ENCODE measurements at regions not wholly inside any gene's neighbourhood (a gene's known extent, or its start where the extent isn't known, plus 50 kb on each side); places are given as distances from the start of the nearest gene placed in this dataset.

GRCh38 chr21:35814858-35815619 lies 245.3 kb downstream of the SETD4 start:
- ChIA-PET POLR2A (interaction anchor here (0.6 kb wide), 1 partner anchor 898 kb away, joined by 3 read pairs; no protein-coding TSS in a partner anchor), CTCF (interaction anchor here (0.6 kb wide), 1 partner anchor 117 kb away, joined by 5 read pairs; no protein-coding TSS in a partner anchor)
- DNase-seq (ENCODE audit: unreplicated experiment) = no peak
- Mint-ChIP-seq H3K27me3 (ENCODE audit: insufficient read depth, unreplicated experiment) (no peaks in the 10 kb centered on the region), H3K27ac (ENCODE audit: low read depth, unreplicated experiment) (no peak overlapping the region), H3K9me3 (ENCODE audit: unreplicated experiment) (no peaks in the 10 kb centered on the region), H3K4me3 (ENCODE audit: unreplicated experiment) (no peak overlapping the region), H3K36me3 (ENCODE audit: insufficient read depth, unreplicated experiment) (no peaks in the 10 kb centered on the region), H3K4me1 (ENCODE audit: insufficient read depth, unreplicated experiment) (no peaks in the 10 kb centered on the region)
- intact Hi-C loops (cut with micrococcal nuclease) = no loop called here
- TF ChIP-seq, protein P1, sequence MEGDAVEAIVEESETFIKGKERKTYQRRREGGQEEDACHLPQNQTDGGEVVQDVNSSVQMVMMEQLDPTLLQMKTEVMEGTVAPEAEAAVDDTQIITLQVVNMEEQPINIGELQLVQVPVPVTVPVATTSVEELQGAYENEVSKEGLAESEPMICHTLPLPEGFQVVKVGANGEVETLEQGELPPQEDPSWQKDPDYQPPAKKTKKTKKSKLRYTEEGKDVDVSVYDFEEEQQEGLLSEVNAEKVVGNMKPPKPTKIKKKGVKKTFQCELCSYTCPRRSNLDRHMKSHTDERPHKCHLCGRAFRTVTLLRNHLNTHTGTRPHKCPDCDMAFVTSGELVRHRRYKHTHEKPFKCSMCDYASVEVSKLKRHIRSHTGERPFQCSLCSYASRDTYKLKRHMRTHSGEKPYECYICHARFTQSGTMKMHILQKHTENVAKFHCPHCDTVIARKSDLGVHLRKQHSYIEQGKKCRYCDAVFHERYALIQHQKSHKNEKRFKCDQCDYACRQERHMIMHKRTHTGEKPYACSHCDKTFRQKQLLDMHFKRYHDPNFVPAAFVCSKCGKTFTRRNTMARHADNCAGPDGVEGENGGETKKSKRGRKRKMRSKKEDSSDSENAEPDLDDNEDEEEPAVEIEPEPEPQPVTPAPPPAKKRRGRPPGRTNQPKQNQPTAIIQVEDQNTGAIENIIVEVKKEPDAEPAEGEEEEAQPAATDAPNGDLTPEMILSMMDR (IDR thresholded peaks at IDR 0.05; ENCODE audit: unreplicated experiment) = no peak
- BruUV-seq (replicated peaks) = no TSS peak

DNA sequence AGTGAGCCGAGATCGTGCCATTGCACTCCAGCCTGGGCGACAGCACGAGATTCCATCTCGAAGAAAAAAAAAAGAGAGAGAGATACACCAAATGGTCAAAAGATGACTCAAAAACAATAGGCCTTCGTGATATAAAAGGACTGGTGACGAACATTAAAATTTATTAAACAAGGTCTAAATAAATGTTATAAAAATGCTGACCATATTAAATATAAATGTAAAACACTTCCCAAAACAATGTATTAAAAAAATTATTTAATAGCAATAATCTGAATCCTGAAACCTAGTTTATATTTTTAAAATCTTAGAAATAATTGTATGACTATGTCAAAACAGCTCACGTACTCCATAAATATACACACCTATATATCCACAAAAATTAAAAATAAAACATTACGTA lies 247.6 kb downstream of the SETD4 start:
- no peak for DNase-seq (ENCODE audit: unreplicated experiment)
- Mint-ChIP-seq H3K27me3 (ENCODE audit: insufficient read depth, unreplicated experiment) (no peaks in the 10 kb centered on the region), H3K4me1 (ENCODE audit: insufficient read depth, unreplicated experiment) (no peaks in the 10 kb centered on the region), H3K36me3 (ENCODE audit: insufficient read depth, unreplicated experiment) (no peaks in the 10 kb centered on the region), H3K4me3 (ENCODE audit: unreplicated experiment) (no peak overlapping the region), H3K27ac (ENCODE audit: low read depth, unreplicated experiment) (no peak overlapping the region), H3K9me3 (ENCODE audit: unreplicated experiment) (no peaks in the 10 kb centered on the region)
- intact Hi-C loops (cut with micrococcal nuclease) = no loop called here
- ChIA-PET CTCF (interaction anchor here (0.6 to 0.8 kb wide), 2 partner anchors 12 to 933 kb away, joined by 3 read pairs; no protein-coding TSS in a partner anchor), POLR2A (no interaction called here)
- TF ChIP-seq, protein P1 (IDR thresholded peaks at IDR 0.05; ENCODE audit: unreplicated experiment) = no peak
- BruUV-seq (replicated peaks) = no TSS peak

GRCh38 chr21:35811191-35811806 lies 249.0 kb downstream of the SETD4 start:
- no peaks in the 10 kb centered on the region for H3K36me3 Mint-ChIP-seq (ENCODE audit: insufficient read depth, unreplicated experiment)
- no peaks in the 10 kb centered on the region for H3K4me1 Mint-ChIP-seq (ENCODE audit: insufficient read depth, unreplicated experiment)
- no peak for DNase-seq (ENCODE audit: unreplicated experiment)
- intact Hi-C loops (cut with micrococcal nuclease) = no loop called here
- H3K27me3 Mint-ChIP-seq (ENCODE audit: insufficient read depth, unreplicated experiment) = no peaks in the 10 kb centered on the region
- no peak overlapping the region for H3K27ac Mint-ChIP-seq (ENCODE audit: low read depth, unreplicated experiment)
- H3K9me3 Mint-ChIP-seq (ENCODE audit: unreplicated experiment) = no peaks in the 10 kb centered on the region
- POLR2A ChIA-PET = interaction anchor here (0.6 kb wide), 1 partner anchor 14 kb away, joined by 3 read pairs; no protein-coding TSS in a partner anchor
- H3K4me3 Mint-ChIP-seq (ENCODE audit: unreplicated experiment) = no peak overlapping the region
- CTCF ChIA-PET = no interaction called here
- TF ChIP-seq, protein P1 (IDR thresholded peaks at IDR 0.05; ENCODE audit: unreplicated experiment) = no peak
- BruUV-seq (replicated peaks) = no TSS peak

DNA sequence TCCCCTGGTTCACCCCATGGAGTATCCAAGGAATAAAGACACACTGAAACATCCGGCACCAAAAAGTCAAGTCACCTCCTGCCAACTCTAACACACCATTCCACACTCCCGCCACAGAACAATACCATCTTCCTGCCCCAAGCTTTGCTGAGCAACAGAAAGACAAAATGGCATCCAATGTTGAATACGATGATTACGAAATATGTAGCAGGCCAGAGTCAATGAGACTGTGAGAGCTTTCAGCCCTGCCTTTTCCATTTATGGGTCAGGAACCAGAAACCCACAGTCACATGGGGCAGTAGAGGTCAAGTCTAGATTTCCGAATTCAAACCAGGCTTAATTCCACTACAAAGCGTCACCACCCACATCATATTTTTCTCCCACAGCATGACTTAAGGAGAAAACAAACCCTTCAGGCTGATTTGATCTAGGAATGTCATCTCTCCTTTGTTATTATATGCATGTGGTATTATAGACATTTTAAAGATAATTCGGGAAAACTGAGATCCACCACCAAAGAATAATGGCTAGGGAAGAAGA lies 249.8 kb downstream of the SETD4 start:
- POLR2A ChIA-PET = no interaction called here
- Mint-ChIP-seq H3K9me3 (ENCODE audit: unreplicated experiment) (no peaks in the 10 kb centered on the region), H3K4me1 (ENCODE audit: insufficient read depth, unreplicated experiment) (no peaks in the 10 kb centered on the region), H3K36me3 (ENCODE audit: insufficient read depth, unreplicated experiment) (no peaks in the 10 kb centered on the region), H3K27ac (ENCODE audit: low read depth, unreplicated experiment) (no peak overlapping the region), H3K4me3 (ENCODE audit: unreplicated experiment) (no peak overlapping the region), H3K27me3 (ENCODE audit: insufficient read depth, unreplicated experiment) (no peaks in the 10 kb centered on the region)
- TF ChIP-seq, protein P1 (IDR thresholded peaks at IDR 0.05; ENCODE audit: unreplicated experiment) = no peak
- intact Hi-C loops (cut with micrococcal nuclease) = no loop called here
- BruUV-seq (replicated peaks) = no TSS peak
- DNase-seq (ENCODE audit: unreplicated experiment) = no peak
- CTCF ChIA-PET = interaction anchor here (0.6 kb wide), 1 partner anchor 64 kb away, joined by 3 read pairs; no protein-coding TSS in a partner anchor

Measured in MCF 10A (cell line).